HAP-1 (cell line): ENCODE measurements at regions not wholly inside any gene's neighbourhood (a gene's known extent, or its start where the extent isn't known, plus 50 kb on each side); places are given as distances from the start of the nearest gene placed in this dataset.
"Not testable (repeated sequence)": the region's sequence is repeated elsewhere in the genome, so short reads cannot be mapped to it uniquely, and the experiment has no call there.

Experiments used
- DNase-seq, 2 experiments: peaks; one replicate each; pipeline ENCODE4 v3.0.0-alpha.2; 2016 to 2020; ENCODE audit warnings: low spot score in 2 of 2
- H3K27me3 ChIP-seq: fragments of 250-450 bp; sonication (Bioruptor Pico); 2 replicates; pipeline ENCODE4 v1.5.1; 2020; ENCODE audit warnings: low read depth, mild to moderate bottlenecking, moderate library complexity
- H3K36me3 ChIP-seq: fragments of 250-450 bp; sonication (Bioruptor Pico); replicated peaks from 2 replicates; pipeline ENCODE4 v1.5.1; 2020; ENCODE audit warnings: mild to moderate bottlenecking
- H3K4me1 ChIP-seq: fragments of 250-450 bp; sonication (Bioruptor Pico); 2 replicates; pipeline ENCODE4 v1.5.1; 2020; ENCODE audit warnings: mild to moderate bottlenecking
- H3K4me3 ChIP-seq: fragments of 250-450 bp; sonication (Bioruptor Pico); 2 replicates; pipeline ENCODE4 v1.5.1; 2020; ENCODE audit warnings: mild to moderate bottlenecking, moderate library complexity
- H3K9me3 ChIP-seq: fragments of 250-450 bp; sonication (Bioruptor Pico); 2 replicates; pipeline ENCODE4 v1.5.1; 2020; ENCODE audit warnings: mild to moderate bottlenecking, moderate library complexity
- in situ Hi-C: fragments of 300-500 bp; cut with MboI; formaldehyde crosslinking; loops from 3 replicates; pipeline ENCODE4 v1.14.3; 2020; ENCODE audit warnings: low sequenced_read_pairs, inconsistent platforms, mixed read lengths

- Histone ChIP-seq H3K4me1 (no peaks in the 10 kb centered on the region), H3K27me3 (no peaks in the 10 kb centered on the region), H3K9me3 (no peaks in the 10 kb centered on the region), H3K36me3 (no peaks in the 10 kb centered on the region), H3K4me3 (no peak overlapping the region)
- in situ Hi-C loops: loop anchor here (25.0 kb wide), 1 partner anchor 105 kb away; no protein-coding TSS in a partner anchor
- DNase-seq: no peak
Observed at GRCh38 chr16:59567496-59567895, 833.4 kb upstream of the GOT2 start.

- Histone ChIP-seq H3K4me1 (no peaks in the 10 kb centered on the region), H3K36me3 (no peaks in the 10 kb centered on the region), H3K4me3 (no peak overlapping the region), H3K27me3 (no peaks in the 10 kb centered on the region), H3K9me3 (no peaks in the 10 kb centered on the region)
- no peak for DNase-seq
- in situ Hi-C loops: loop anchor here (25.0 kb wide), 1 partner anchor 104 kb away; no protein-coding TSS in a partner anchor
Observed at GRCh38 chr16:59566446-59566845, 832.3 kb upstream of the GOT2 start.

- Histone ChIP-seq H3K4me3 (no peak overlapping the region), H3K9me3 (no peaks in the 10 kb centered on the region), H3K4me1 (no peaks in the 10 kb centered on the region), H3K36me3 (no peaks in the 10 kb centered on the region), H3K27me3 (no peaks in the 10 kb centered on the region)
- DNase-seq: no peak
- in situ Hi-C loops: loop anchor here (25.0 kb wide), 1 partner anchor 96 kb away; no protein-coding TSS in a partner anchor
Observed at GRCh38 chr16:59558679-59559078, 824.6 kb upstream of the GOT2 start.

GRCh38 chr16:59552164-59552563, 818.0 kb upstream of the GOT2 start:
- Histone ChIP-seq H3K4me1 (no peaks in the 10 kb centered on the region), H3K9me3 (no peaks in the 10 kb centered on the region), H3K4me3 (no peak overlapping the region), H3K27me3 (no peaks in the 10 kb centered on the region), H3K36me3 (no peaks in the 10 kb centered on the region)
- in situ Hi-C loops: loop anchor here (25.0 kb wide), 1 partner anchor 90 kb away; no protein-coding TSS in a partner anchor
- DNase-seq: no peak

GRCh38 chr16:59545721-59546120, 811.6 kb upstream of the GOT2 start:
- H3K27me3 ChIP-seq: no peaks in the 10 kb centered on the region
- in situ Hi-C loops: no loop called here
- H3K9me3 ChIP-seq: no peaks in the 10 kb centered on the region
- no peaks in the 10 kb centered on the region for H3K36me3 ChIP-seq
- DNase-seq: no peak
- no peak overlapping the region for H3K4me3 ChIP-seq
- H3K4me1 ChIP-seq: no peaks in the 10 kb centered on the region

GRCh38 chr16:59543641-59544040, 809.5 kb upstream of the GOT2 start:
- Histone ChIP-seq H3K4me1 (no peaks in the 10 kb centered on the region), H3K4me3 (no peak overlapping the region), H3K27me3 (no peaks in the 10 kb centered on the region), H3K36me3 (no peaks in the 10 kb centered on the region), H3K9me3 (no peaks in the 10 kb centered on the region)
- in situ Hi-C loops: no loop called here
- DNase-seq: no peak

GRCh38 chr16:59540621-59541020, 806.5 kb upstream of the GOT2 start:
- no peak for DNase-seq
- Histone ChIP-seq H3K36me3 (no peaks in the 10 kb centered on the region), H3K4me1 (no peaks in the 10 kb centered on the region), H3K27me3 (no peaks in the 10 kb centered on the region), H3K4me3 (no peak overlapping the region), H3K9me3 (no peaks in the 10 kb centered on the region; the same call in 1 of the 2 replicates)
- in situ Hi-C loops: no loop called here

GRCh38 chr16:59535298-59535697, 801.2 kb upstream of the GOT2 start:
- no peaks in the 10 kb centered on the region for H3K36me3 ChIP-seq
- in situ Hi-C loops: no loop called here
- no peak for DNase-seq
- H3K4me1 ChIP-seq: no peaks in the 10 kb centered on the region
- H3K27me3 ChIP-seq: no peaks in the 10 kb centered on the region
- H3K4me3 ChIP-seq: no peak overlapping the region
- H3K9me3 ChIP-seq: no peaks in the 10 kb centered on the region; the same call in 1 of the 2 replicates

GRCh38 chr16:59527206-59527997, 793.3 kb upstream of the GOT2 start:
- no peaks in the 10 kb centered on the region for H3K4me1 ChIP-seq
- DNase-seq: no peak
- H3K4me3 ChIP-seq: no peak overlapping the region
- H3K9me3 ChIP-seq: no peaks in the 10 kb centered on the region
- no peaks in the 10 kb centered on the region for H3K36me3 ChIP-seq
- H3K27me3 ChIP-seq: no peaks in the 10 kb centered on the region
- in situ Hi-C loops: no loop called here

GRCh38 chr16:59522826-59523225, 788.7 kb upstream of the GOT2 start:
- no peaks in the 10 kb centered on the region for H3K4me1 ChIP-seq
- no peaks in the 10 kb centered on the region for H3K9me3 ChIP-seq
- no peak for DNase-seq
- in situ Hi-C loops: no loop called here
- no peaks in the 10 kb centered on the region for H3K36me3 ChIP-seq
- H3K4me3 ChIP-seq: no peak overlapping the region
- H3K27me3 ChIP-seq: no peaks in the 10 kb centered on the region

GRCh38 chr16:59518721-59519120, 784.6 kb upstream of the GOT2 start:
- H3K4me3 ChIP-seq, H3K9me3 ChIP-seq, in situ Hi-C loops, DNase-seq, H3K27me3 ChIP-seq, H3K4me1 ChIP-seq, H3K36me3 ChIP-seq: not testable (repeated sequence)

GRCh38 chr16:59514651-59515050, 780.5 kb upstream of the GOT2 start:
- in situ Hi-C loops: no loop called here
- DNase-seq: no peak
- no peaks in the 10 kb centered on the region for H3K27me3 ChIP-seq
- no peaks in the 10 kb centered on the region for H3K36me3 ChIP-seq
- H3K4me3 ChIP-seq: no peak overlapping the region
- no peaks in the 10 kb centered on the region for H3K4me1 ChIP-seq
- no peaks in the 10 kb centered on the region for H3K9me3 ChIP-seq

- no peak for DNase-seq
- no peaks in the 10 kb centered on the region for H3K4me1 ChIP-seq
- H3K27me3 ChIP-seq: no peaks in the 10 kb centered on the region; the same call in 1 of the 2 replicates
- H3K4me3 ChIP-seq: no peak overlapping the region
- H3K36me3 ChIP-seq: no peaks in the 10 kb centered on the region
- H3K9me3 ChIP-seq: no peaks in the 10 kb centered on the region
- in situ Hi-C loops: no loop called here
Observed at GRCh38 chr16:59510008-59510424, 775.9 kb upstream of the GOT2 start.

- H3K36me3 ChIP-seq: no peaks in the 10 kb centered on the region
- H3K4me1 ChIP-seq: no peaks in the 10 kb centered on the region
- H3K4me3 ChIP-seq: no peak overlapping the region
- 0 out of 2 replicates have a peak, but pooled peaks cover 2% of the 10 kb centered on the region for H3K27me3 ChIP-seq
- no peaks in the 10 kb centered on the region for H3K9me3 ChIP-seq
- no peak for DNase-seq
- in situ Hi-C loops: no loop called here
Observed at GRCh38 chr16:59500601-59501000, 766.5 kb upstream of the GOT2 start.
